HG02623 (cell line): ENCODE measurements at regions not wholly inside any gene's neighbourhood (a gene's known extent, or its start where the extent isn't known, plus 50 kb on each side); places are given as distances from the start of the nearest gene placed in this dataset.
"Not testable (repeated sequence)": the region's sequence is repeated elsewhere in the genome, so short reads cannot be mapped to it uniquely, and the experiment has no call there.

Experiments used
- ATAC-seq: cut with Tn5 transposase; IDR thresholded peaks from one replicate; pipeline ENCODE4 v1.9.1; 2021; ENCODE audit warnings: moderate library complexity; ENCODE audit not compliant: unreplicated experiment

GRCh38 chr18:5830902-5831301 lies 64.4 kb downstream of the TMEM200C start:
- not testable (repeated sequence) for ATAC-seq

DNA sequence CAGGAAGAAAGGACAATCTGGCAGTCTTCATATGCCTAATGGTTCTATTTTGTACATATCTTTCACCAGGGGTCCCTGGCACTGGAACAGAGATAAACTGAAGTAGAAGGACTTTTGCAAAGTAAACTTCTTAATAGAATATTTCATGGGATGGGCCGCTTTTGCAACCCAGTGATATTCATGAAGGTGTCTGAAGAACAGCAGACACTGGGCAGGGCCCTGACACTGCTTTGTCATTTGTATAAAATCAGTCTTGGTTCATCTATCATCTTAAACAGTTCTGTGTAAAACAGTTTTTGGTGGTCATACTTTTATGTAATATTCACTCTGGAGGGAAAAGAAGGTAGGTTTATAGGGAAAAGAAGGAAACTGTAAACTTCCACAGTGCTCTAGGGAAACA lies 66.4 kb downstream of the TMEM200C start:
- no peak for ATAC-seq

GRCh38 chr18:5825663-5826062 lies 69.7 kb downstream of the TMEM200C start:
- no peak for ATAC-seq

GRCh38 chr18:5824370-5824984 lies 70.8 kb downstream of the TMEM200C start:
- no peak for ATAC-seq

DNA sequence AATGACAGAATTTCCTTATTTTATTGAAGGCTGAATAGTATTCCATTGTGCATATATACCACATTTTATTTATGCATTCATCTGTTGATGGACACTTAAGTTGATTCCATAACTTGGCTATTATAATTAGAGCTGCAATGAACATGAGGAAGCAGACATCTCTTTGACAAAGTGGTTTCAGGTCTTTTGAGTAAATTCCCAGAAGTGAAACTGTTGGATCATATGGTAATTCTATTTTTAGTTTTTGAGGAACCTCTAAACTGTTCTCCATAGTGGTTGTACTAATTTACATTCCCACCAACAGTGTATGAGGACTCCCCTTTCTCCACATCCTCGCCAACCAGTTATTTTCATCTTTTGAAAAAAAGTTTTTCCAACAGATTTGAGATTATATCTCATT lies 77.5 kb downstream of the TMEM200C start:
- ATAC-seq: no peak

- no peak for ATAC-seq
Observed at GRCh38 chr18:5806860-5807259, 88.5 kb downstream of the TMEM200C start.

GRCh38 chr18:5787936-5788335 lies 107.4 kb downstream of the TMEM200C start:
- ATAC-seq: no peak

DNA sequence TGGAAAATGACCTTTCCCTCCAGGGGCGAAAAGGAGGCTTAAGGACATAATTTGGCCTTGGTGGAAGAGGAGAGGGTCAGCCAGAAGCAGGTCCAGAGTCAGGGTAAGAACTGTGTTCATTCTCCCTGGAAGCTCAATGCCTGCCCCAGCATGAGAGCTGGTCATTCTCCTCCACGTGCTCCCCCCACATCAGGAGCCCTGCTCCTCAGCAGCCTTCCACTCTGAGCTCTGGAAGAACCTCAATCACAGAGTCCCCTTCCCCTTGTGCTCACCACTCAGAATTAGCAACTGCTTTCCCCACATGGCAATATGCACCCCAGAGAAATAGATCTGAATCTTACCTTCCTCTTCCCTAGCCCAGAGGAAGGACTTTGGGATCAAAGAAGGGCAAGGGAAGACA lies 115.4 kb downstream of the TMEM200C start:
- no peak for ATAC-seq

GRCh38 chr18:5772306-5773105 lies 122.8 kb downstream of the TMEM200C start:
- no peak for ATAC-seq

- no peak for ATAC-seq
Observed at GRCh38 chr18:5771343-5771742, 124.0 kb downstream of the TMEM200C start.

GRCh38 chr18:5770176-5770575 lies 125.1 kb downstream of the TMEM200C start:
- ATAC-seq: no peak

DNA sequence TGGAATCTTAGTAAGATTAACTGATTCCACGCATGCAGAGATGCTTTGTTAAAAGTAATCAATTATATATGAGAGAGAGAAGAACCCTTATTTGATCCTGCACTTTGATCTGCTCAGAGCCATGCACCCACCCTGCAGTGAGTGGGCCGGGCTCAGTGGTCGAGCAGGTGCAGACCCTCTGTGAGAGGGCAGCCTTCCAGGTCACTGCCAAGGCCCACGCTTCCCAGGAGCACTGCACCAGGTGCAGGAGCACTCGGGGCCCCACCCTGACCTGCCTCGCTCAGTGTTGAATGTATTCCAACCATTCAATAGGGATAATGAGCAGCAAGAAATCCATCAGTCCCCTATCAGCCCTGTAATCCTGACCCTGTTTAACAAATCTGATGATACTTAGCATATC lies 126.9 kb downstream of the TMEM200C start:
- ATAC-seq: no peak

GRCh38 chr18:5759194-5759593 lies 136.1 kb downstream of the TMEM200C start:
- no peak for ATAC-seq

DNA sequence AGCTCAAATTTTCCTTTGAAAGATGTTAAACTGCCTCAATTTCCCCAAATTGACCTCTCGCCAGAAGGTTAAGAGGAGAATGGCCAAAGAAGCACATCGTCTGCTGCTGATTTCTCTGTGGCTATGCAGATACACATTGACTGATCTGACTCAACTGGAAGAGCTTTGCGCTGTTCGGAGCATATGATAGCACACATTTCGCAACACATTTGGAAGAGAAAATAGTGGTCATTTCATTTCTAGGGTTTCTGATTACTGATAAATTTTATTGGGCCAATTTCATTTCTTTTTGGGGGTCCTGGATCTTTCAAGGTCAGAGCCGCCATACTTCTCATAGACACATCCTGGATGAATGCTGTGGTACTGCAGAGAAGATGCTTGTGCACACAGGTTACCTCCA lies 138.5 kb downstream of the TMEM200C start:
- no peak for ATAC-seq

GRCh38 chr18:5747678-5748077 lies 147.6 kb downstream of the TMEM200C start:
- ATAC-seq: no peak

DNA sequence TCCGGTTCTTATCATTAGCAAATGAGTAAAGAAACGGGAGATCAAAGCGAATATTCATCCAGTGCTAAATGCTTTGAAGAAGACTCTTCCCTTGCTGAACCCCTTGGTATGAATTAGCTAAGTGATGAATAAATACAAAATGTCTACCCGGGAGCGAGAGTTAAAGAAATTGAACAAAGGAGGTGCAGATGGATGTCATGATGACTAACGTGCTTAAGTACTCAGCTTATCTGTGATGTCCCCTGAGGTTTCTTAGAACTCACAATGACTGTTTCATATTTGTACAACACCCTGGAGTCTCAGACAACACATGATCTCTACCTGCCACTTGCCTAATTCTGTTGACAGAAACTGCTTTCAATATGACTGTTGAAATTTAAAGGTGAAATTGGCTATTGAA lies 148.5 kb downstream of the TMEM200C start:
- no peak for ATAC-seq

GRCh38 chr18:5744659-5745058 lies 150.7 kb downstream of the TMEM200C start:
- ATAC-seq: no peak

DNA sequence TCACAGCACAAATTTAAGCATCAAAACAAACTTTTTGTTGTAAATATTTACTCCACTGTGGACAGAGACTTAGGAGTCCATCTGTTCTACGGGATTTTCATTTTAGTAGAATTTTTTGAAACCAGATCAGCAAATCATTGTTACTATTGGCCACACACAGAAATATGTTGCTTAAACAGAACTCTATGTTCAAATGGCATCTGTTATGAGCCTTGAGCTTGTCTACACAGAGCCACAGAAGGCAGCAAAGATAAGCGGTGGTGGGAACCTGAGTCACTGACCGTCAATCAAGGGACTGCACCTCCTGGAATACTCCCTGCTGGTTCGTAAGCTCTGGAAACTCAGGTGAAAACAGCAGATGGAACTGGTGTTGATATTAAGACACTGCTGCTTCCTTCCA lies 156.8 kb downstream of the TMEM200C start:
- no peak for ATAC-seq

DNA sequence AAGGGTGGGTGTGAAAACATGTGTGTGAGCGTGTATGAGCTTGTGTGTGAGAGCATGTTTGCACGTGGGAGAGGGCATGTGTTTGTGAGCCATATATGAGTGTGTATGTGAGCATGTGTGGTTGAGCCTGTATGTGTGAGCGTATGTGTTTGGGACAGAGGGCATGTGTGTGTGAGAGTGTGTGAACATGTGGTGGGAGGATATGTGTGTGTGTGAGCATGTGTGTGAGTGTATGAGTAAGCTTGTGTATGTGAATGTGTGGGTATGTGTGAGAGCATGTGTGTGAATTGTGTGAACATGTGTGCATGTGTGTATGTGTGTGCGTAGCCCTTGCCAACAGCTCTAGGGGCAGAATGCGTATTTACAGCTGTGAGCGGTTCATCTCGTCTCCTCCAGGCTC lies 163.0 kb downstream of the TMEM200C start:
- no peak for ATAC-seq

DNA sequence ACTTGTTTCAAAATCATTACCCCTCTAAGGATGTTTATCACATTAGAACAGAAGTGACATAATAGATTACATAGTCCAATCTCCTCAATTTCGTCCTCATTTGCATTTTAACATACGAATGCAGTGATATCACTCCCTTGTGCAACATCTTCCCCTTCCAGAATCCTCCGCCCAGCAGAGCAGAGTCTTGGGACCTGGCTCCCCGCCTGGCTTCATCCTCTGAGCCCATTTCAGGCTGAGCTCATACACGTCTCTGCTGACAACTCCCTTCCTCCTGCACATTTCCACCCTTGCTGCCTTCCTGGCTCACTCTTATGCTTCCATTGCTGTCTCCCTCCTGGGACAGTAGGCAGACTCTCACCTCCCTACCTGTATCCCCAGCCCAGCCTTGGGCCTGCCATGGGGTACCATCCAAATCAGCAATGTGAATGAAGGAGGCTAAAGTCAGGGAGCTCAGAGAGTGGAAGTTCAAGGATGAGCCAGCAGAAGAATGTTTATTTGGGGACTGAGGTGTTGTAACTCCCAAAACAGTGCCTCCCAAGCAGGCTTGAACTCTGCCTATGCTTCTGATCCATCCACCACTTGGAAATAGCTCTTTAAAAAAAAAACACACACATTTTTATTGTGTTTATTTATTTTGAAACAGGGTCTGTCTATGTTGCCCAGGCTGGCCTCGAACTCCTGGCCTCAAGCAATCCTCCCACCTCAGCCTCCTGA lies 165.2 kb downstream of the TMEM200C start:
- no peak for ATAC-seq

DNA sequence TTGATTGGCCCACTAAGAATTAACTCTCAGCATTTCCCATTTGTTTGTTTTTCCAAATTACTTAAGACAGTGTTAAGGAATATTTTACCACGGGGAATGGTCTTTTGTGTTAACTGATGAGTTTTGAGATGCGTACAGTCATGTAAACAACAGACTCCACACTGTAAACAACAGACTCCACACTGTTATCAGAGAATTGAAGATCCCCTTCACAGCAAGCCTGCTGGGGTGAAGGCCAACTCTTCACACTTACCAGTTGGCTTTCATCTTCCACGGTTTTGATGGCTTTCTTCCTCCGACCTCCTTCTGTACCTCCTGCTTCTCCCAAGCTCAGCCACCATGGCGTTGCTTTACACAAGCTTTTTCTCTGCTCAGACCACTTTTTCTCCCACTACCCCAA lies 166.8 kb downstream of the TMEM200C start:
- ATAC-seq: no peak

- no peak for ATAC-seq
Observed at GRCh38 chr18:5726011-5726410, 169.3 kb downstream of the TMEM200C start.
